AG04450 (cell line): ENCODE measurements at regions not wholly inside any gene's neighbourhood (a gene's known extent, or its start where the extent isn't known, plus 50 kb on each side); places are given as distances from the start of the nearest gene placed in this dataset.

Experiments used
- CTCF ChIA-PET: fragments of 300-600, 350-600 bp; formaldehyde crosslinking; extraction: SDS; loops from one replicate; lab custom pipeline; 2022; ENCODE audit warnings: antibody characterized with exemption, inconsistent platforms; lab: Charles Lee
- POLR2A ChIA-PET: fragments of 350-600 bp; formaldehyde crosslinking; extraction: SDS; loops from one replicate; lab custom pipeline; 2021; ENCODE audit warnings: antibody characterized with exemption, inconsistent platforms; lab: Yijun Ruan, JAX
- DNase-seq: peaks from one replicate; pipeline ENCODE4 v3.0.0-alpha.2; 2011; ENCODE audit warnings: low read depth, low spot score
- H3K27ac ChIP-seq: one replicate; pipeline ENCODE4 v1.5.1; 2012; ENCODE audit warnings: low read depth, low read length, control low read depth
- H3K27me3 ChIP-seq: one replicate; pipeline ENCODE4 v1.6.0; 2012; ENCODE audit warnings: low read length; ENCODE audit not compliant: control insufficient read depth, insufficient read depth
- H3K4me3 ChIP-seq: 2 replicates; pipeline ENCODE4 v1.5.1; 2011; ENCODE audit warnings: mild to moderate bottlenecking, low read depth, low read length, control low read depth
- H3K9me3 ChIP-seq: 2 replicates; pipeline ENCODE4 v1.5.1; 2012; ENCODE audit warnings: low read length; ENCODE audit not compliant: control insufficient read depth, insufficient read depth
- TF ChIP-seq, protein P1 (sequence below): IDR thresholded peaks from 2 replicates; pipeline ENCODE4 v1.5.1; 2011; ENCODE audit warnings: low read depth, low read length, control low read depth, inconsistent platforms

DNA sequence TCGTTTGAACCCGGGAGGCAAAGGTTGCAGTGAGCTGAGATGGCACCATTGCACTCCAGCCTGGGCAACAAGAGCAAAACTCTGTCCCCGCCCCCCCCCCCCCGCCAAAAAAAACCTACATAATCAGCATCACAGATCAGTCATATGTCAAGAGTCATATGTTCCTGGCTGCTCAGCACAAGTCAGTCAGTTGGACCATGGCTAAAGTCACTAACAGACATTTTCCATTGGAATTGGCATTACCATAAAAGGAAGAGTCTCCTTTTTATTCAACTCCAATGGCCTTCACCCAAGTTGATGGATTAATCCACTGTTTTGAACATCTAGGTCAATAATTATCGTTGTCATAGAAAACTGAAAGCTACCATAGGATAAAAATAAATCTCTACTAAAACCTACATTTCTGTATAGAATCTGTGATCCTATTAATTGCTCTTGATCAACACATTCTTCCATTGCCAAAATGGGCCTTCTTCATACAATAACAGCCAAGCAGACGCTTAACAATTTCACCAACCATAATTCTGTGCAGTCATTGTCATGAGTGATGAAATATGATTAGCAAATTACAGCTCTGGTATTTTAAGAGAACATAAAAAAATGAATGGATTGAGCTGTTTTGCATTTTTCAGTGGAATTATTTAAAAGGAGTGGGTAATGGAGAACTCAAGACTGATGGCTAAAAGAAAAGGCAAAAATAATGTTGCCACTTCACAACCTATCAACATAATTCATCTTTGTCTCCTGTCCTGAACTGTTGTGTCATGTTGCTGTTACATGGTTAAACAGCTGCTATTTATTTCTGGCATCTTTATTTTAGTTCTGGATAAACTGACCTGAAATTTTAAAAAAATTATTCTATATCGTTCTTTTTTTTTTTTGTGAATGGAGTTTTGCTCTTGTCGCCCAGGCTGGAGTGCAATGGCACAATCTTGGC, 555.5 kb upstream of the JARID2 start:
- H3K27ac ChIP-seq, result no peak overlapping the region
- H3K4me3 ChIP-seq, result no peak overlapping the region
- DNase-seq, result no peak
- ChIA-PET CTCF (no interaction called here), POLR2A (no interaction called here)
- H3K9me3 ChIP-seq, result no peaks in the 10 kb centered on the region
- TF ChIP-seq, protein P1, sequence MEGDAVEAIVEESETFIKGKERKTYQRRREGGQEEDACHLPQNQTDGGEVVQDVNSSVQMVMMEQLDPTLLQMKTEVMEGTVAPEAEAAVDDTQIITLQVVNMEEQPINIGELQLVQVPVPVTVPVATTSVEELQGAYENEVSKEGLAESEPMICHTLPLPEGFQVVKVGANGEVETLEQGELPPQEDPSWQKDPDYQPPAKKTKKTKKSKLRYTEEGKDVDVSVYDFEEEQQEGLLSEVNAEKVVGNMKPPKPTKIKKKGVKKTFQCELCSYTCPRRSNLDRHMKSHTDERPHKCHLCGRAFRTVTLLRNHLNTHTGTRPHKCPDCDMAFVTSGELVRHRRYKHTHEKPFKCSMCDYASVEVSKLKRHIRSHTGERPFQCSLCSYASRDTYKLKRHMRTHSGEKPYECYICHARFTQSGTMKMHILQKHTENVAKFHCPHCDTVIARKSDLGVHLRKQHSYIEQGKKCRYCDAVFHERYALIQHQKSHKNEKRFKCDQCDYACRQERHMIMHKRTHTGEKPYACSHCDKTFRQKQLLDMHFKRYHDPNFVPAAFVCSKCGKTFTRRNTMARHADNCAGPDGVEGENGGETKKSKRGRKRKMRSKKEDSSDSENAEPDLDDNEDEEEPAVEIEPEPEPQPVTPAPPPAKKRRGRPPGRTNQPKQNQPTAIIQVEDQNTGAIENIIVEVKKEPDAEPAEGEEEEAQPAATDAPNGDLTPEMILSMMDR, result no peak
- H3K27me3 ChIP-seq, result no peaks in the 10 kb centered on the region

DNA sequence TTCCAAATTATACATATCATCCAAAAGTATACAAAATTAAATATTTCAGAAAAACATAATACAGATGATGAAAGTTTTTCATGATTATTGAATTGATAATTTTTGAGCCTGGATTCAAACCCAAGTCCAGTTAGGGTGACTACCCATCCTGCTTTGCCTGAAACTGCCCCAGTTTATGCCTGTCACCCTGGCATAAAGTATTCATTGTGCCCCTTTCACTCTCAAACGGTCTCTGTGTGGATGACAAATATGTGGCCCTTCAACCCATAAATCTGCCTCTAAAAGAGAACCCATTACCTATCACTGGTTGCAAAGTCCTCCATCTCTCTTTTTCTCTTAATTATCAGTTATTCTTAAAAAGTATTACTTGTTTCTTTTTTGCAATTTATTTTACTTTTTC, 553.7 kb upstream of the JARID2 start:
- ChIA-PET CTCF (no interaction called here), POLR2A (no interaction called here)
- TF ChIP-seq, protein P1, result no peak
- no peak for DNase-seq
- Histone ChIP-seq H3K4me3 (no peak overlapping the region), H3K27ac (no peak overlapping the region), H3K27me3 (no peaks in the 10 kb centered on the region), H3K9me3 (no peaks in the 10 kb centered on the region)

DNA sequence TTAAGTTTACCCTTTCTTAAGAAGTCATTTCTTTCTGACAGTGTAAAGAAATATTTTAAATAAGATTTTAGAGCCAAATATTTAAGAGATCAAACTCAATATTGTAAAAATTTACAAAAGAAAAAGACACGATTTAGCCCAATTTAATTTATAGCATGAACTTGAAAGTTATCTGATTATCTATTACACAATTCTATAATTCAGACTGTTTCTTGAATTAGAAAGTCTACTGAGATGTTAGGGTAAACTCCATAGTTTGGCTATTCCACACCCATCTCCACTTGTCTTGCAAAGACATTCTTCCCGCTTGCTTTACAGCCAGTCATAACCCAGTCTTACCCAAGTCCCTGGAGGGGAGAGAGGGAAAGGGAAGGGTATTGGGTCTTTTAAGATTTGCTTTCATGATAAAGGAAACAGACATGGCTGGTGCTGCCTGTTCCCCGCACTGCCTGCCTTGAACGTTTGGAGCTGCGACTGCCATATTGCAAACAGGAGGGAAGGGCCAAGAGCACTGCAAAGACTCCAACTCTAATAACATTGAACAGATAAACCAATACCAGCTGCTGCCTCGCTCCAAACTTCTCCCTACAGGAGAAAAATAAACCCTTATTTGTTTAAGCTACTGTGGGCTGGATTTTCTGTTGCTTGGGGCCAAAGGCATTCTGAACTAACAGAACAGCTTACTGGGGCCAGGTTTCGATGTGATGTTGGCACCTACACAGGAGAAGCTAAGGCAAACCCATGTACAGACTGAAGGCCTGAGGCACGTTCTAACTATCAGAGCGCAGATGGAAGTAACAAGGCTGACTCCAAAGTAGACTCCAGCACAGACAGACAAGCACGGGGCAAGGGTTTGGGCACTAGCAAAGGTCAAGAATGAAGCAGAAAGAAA, 552.3 kb upstream of the JARID2 start:
- TF ChIP-seq, protein P1, result no peak
- H3K27me3 ChIP-seq, result no peaks in the 10 kb centered on the region
- H3K27ac ChIP-seq, result no peak overlapping the region
- ChIA-PET CTCF (no interaction called here), POLR2A (no interaction called here)
- H3K9me3 ChIP-seq, result no peaks in the 10 kb centered on the region
- no peak overlapping the region for H3K4me3 ChIP-seq
- no peak for DNase-seq

DNA sequence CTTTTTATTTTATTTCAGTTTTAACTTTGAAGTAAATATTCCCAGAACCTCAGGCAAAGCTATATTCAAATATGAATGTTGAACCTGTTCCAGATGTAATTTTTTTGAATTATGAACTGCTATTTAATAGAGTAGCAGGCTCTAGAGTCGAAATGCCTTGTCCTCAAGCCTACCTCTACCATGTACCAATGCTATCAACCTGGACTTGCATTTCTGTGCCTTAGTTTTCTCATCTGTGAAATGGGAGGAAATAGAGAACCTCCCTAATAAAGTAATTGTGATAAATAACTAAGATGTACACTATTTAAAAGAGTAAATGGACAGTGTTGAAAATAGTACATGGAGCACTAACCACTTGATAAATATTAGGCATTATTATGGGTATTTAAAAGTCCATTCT, 551.6 kb upstream of the JARID2 start:
- H3K27ac ChIP-seq, result no peak overlapping the region
- no peaks in the 10 kb centered on the region for H3K27me3 ChIP-seq
- ChIA-PET CTCF (no interaction called here), POLR2A (no interaction called here)
- TF ChIP-seq, protein P1, result no peak
- no peaks in the 10 kb centered on the region for H3K9me3 ChIP-seq
- DNase-seq, result no peak
- no peak overlapping the region for H3K4me3 ChIP-seq
